ENCODE measurements at regions not wholly inside any gene's neighbourhood (a gene's known extent, or its start where the extent isn't known, plus 50 kb on each side); places are given as distances from the start of the nearest gene placed in this dataset.

DNA sequence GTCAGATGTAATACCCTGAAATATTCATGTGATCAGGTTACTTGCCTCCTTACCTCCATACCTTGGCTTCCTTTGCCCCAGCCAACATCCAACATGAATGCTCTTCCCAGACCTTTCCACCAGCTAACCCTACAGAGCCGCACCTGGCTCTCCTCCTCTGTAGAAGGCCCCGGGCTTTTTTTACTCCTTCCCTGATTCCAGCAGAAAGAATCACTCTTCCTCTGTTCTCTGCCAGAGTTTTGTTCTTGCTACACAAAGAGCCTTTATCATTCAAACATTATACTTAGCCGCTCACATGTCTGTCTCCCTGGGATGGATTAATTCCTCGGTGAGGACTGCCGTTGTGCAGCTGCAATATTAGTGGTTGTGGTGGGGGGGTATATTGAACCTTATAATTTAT lies 116.8 kb upstream of the GRAMD1B start:
- TF ChIP-seq KDM1A (IDR thresholded peaks at IDR 0.05; ENCODE audit: low read depth) = no peak
- TF ChIP-seq HOXA7 (CRISPR knock-in tag; IDR thresholded peaks at IDR 0.05) = no peak
- TF ChIP-seq, protein P1, sequence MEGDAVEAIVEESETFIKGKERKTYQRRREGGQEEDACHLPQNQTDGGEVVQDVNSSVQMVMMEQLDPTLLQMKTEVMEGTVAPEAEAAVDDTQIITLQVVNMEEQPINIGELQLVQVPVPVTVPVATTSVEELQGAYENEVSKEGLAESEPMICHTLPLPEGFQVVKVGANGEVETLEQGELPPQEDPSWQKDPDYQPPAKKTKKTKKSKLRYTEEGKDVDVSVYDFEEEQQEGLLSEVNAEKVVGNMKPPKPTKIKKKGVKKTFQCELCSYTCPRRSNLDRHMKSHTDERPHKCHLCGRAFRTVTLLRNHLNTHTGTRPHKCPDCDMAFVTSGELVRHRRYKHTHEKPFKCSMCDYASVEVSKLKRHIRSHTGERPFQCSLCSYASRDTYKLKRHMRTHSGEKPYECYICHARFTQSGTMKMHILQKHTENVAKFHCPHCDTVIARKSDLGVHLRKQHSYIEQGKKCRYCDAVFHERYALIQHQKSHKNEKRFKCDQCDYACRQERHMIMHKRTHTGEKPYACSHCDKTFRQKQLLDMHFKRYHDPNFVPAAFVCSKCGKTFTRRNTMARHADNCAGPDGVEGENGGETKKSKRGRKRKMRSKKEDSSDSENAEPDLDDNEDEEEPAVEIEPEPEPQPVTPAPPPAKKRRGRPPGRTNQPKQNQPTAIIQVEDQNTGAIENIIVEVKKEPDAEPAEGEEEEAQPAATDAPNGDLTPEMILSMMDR (IDR thresholded peaks at IDR 0.05) = no peak
- TF ChIP-seq, protein P2, sequence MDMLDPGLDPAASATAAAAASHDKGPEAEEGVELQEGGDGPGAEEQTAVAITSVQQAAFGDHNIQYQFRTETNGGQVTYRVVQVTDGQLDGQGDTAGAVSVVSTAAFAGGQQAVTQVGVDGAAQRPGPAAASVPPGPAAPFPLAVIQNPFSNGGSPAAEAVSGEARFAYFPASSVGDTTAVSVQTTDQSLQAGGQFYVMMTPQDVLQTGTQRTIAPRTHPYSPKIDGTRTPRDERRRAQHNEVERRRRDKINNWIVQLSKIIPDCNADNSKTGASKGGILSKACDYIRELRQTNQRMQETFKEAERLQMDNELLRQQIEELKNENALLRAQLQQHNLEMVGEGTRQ (IDR thresholded peaks at IDR 0.05) = no peak
- TF ChIP-seq HDAC2 (IDR thresholded peaks at IDR 0.05) = no peak
- TF ChIP-seq, protein P3, sequence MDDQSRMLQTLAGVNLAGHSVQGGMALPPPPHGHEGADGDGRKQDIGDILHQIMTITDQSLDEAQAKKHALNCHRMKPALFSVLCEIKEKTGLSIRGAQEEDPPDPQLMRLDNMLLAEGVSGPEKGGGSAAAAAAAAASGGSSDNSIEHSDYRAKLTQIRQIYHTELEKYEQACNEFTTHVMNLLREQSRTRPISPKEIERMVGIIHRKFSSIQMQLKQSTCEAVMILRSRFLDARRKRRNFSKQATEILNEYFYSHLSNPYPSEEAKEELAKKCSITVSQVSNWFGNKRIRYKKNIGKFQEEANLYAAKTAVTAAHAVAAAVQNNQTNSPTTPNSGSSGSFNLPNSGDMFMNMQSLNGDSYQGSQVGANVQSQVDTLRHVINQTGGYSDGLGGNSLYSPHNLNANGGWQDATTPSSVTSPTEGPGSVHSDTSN (IDR thresholded peaks at IDR 0.05) = no peak
- TF ChIP-seq SMC3 (IDR thresholded peaks at IDR 0.05) = no peak
- no peak for TF ChIP-seq CHD2 (IDR thresholded peaks at IDR 0.05; ENCODE audit: low read length, partially characterized antibody)
- no peak for TF ChIP-seq TP53 (CRISPR knock-in tag; IDR thresholded peaks at IDR 0.05)
- TF ChIP-seq RFX5 (IDR thresholded peaks at IDR 0.05) = no peak
